EH (cell line): ENCODE measurements at regions not wholly inside any gene's neighbourhood (a gene's known extent, or its start where the extent isn't known, plus 50 kb on each side); places are given as distances from the start of the nearest gene placed in this dataset.

ENCODE experiments used
- DNase-seq: peaks from one replicate; pipeline ENCODE4 v3.0.0-alpha.2; 2015; ENCODE audit warnings: low read depth

DNA sequence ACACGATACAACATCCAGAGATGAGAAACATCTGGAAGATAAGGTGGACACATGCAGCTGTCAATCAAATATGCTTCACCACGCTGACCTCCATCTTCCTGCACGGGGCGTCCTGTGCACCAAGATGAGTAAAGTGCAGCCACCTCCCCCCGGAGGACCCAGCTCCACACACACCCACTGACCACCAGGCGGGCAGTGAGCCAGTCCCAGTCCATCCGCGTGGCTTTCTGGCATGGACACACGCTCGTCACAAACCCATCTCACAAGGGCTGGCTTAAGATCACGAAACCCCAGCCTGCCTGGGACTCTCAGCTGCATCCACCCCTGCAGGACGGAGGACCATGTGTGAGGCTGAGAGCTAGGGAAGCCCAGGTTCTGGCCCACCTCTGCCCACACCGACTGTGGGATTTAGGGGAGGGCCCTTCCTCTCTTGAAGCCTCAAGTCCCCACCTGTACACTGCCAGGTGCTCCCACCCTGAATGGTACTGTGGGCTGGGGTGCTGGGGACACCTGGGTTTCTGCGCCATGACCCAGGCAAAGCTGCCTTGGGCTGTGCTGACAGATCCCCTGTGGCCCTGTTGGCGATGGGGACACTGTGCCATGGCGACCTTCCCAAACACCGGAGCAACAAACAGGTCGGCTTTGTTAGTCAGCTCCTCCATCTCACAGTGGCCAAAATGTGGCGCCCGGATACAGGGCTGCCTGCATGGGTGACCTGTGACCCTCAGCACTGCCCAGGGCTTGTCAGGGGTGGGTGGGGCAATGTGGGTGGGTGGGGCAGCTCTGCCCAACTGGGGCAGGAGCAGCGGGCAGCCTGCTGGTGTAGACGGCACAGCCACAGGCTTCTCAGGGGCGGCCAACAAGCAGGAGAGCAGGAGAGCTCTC is 629.0 kb downstream of the TBC1D22A start:
- no peak for DNase-seq

DNA sequence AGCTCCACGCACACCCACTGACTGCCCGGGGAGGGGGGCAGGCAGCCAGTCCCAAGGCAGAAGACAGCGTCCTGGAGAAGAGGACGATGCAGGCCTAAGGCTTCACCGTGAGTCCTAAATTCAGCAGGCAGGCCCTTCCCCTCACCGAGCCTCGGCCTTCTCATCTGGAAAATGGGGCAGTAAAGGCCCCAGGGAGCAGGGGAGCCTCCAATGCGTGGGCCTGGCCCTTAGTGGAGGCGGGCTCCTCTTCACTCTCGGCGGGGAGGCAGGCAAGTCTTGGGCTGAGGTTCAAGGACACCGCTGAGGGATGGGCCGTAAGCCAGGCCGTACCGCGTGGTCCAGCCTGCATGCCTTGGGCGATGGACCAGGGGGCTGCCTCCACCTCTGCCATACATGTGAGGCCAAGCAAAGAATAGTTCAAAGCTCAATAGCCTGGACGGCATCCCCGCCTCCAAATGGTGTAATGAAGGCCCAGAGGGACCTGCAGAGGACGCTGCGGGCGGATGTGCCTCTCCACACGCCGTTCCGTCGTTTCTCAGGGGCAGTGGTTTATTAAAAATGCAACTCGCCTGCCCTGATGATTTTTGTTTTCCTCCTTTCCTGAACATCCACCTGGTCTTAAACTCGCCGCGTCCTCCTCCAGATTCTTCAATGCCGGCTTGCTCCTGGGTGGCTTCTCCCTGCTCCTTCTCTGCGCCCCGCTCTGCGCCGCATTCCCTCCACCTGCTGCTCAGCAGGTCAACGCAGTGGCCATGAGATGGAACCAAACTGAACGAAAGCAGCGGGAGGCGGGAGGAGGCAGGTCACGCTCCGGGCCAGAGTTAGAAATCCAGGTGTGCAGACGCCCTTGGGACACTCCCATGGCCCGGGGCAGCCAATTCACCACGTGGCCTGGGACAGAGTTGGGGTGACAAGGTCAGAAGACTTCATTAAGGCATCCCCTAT is 627.8 kb downstream of the TBC1D22A start:
- no peak for DNase-seq

DNA sequence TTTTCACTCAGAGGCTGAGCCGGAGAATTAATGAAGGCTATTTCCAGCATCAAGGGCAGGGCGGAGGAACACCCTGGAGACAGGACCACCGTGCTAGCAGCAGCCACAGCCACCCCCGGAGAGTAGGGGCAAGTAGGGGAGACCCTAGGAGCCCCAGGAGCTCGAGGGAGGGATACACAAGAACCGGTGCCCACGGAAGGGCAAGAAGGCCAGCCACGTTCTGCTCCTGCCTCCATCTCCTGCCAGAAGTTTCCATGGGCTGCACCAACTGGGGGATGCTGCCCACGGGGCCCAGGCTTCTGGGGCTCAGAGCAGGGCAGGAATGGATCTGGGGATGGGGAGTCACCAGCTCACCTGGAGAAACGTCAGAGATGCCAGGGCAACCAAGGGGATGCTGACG is 626.8 kb downstream of the TBC1D22A start:
- no peak for DNase-seq

DNA sequence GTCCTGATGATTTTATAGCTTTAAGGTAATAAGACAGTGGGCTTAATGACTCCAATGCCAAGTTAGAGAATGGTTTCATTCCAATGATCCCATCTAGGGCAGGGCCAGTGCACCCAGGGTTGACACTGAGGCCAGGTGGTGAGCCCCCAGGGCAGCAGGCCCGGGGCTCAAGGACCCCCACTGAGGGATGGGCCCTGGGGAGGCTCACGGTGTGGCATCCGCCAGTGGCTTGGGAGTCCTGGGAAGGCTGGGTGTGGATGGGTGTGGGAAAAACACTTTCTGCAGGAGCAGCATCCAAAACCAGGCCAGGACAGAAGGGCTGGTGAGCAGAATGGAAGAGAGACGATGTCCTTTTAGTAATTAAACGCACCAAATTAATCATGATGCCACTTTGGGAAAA is 626.3 kb downstream of the TBC1D22A start:
- no peak for DNase-seq

DNA sequence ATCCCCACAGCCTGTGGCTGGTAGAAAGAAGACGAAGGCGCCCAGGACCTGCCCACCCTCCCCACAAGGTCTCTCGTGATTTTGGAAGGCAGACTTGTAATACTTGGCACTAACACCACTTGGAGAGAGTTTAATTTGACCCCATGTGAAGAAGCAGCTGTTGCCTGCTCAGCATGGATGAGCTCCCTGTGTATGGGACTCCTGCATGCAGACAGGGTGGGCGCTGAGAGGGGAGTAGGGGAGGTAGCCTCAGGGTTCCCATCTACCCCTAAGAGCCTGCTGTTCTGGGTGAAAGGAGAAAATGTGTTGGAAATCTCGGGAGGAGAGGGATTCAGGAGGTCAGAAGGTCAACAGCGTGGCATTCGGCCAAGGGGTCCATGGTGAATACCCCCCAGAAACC is 625.9 kb downstream of the TBC1D22A start:
- no peak for DNase-seq

DNA sequence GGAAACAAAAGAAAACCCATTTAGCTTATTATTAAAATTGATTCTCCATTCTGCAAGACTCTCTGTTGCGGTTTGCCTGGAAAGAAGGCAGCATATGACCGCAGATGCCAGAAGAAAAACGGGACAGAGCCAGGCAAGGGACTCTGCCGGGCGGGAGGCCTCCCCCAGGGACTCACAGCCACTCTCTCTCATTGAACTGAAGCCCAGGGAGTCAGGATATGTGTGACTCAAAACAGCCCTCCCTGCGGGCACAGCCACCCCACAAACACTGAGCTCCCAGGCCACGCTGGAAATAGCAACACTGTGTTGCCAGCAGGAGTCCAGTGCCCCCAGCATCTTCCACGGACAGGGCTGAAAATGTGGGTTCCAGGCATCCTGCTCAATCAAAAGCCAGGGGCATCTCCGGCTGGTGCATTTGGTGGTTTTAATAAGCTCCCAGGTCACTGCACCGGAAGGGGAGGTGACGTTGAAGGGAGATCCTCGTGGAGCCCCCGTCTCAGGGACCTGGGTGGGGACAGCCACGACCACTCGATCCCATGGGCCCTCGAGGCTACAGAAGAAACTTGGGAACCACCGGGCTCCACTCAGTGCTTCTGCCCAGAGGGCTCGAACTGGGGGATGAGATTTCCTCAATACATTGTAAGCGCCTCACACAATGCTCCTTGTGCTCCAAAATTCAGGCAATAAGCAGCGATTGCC is 624.5 kb downstream of the TBC1D22A start:
- no peak for DNase-seq

DNA sequence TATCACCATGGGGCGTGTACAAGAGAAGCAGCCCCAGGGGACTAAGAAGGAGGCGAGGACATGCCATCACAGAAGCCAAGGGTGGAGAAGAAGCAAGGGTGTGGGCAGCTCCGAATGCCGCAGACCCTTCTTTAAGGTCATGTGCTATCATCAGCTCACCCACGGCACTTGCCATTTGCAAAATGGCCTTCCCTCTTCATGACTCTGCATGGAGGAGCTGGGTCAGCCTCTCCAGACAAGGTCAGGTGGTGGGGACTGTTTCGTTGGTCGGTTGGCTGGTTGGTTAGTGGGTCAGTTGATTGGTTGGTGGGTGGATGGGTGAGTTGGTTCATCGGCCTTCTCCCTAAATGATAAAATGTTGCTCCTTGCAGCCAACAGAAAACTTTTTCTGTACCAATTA is 622.5 kb downstream of the TBC1D22A start:
- DNase-seq: no peak

DNA sequence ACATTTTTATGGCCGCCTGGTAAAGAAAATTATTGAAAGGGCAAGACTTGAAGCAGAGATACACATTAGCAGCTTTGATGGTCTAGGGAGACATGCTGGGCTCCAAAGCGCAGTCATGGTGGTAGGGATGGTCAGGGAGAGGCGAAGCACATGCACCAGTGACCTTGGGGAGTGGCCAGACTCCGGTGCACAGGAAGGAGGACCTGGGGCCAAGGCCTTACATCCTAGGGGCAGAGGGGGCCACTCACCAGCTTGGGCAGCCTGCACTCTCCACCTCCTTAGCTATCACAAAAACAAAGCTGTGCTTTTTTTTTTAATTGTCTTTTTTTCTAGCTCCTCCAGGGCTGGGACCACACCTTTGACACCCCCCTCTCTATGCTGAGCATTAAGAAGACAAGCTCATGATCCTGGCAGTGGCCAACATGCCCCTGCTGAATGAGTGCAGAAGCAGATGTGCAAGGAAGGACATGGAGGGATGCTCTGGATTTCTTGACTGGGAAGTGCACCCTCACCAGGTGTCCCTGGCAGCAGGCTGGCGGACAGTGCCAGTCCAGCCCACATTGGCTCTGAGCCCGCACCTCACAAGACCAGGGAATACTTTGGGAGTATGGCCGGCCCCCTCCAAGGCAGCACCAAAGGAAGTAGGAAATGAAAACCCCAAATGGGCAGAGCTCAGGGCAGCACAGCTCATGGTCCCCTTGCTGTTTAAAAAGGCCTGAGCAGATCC is 619.9 kb downstream of the TBC1D22A start:
- no peak for DNase-seq

DNA sequence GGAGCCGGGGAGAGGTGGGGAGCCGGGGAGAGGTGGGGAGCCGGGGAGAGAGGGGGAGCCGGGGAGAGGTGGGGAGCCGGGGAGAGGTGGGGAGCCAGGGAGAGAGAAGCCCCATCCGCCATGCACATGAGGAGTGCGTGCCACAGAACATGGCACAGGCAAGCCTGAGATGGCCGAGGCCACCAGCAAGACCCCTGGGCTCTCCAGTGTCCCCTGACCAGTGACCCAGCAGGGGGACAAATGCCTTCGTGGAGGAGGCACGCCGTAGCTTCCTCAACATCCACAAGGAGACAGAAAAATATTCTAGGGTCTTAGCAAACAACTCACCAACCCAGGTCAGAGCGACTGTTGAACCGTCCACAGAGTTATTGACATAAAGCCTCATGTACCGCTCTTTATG is 618.8 kb downstream of the TBC1D22A start:
- DNase-seq: no peak

DNA sequence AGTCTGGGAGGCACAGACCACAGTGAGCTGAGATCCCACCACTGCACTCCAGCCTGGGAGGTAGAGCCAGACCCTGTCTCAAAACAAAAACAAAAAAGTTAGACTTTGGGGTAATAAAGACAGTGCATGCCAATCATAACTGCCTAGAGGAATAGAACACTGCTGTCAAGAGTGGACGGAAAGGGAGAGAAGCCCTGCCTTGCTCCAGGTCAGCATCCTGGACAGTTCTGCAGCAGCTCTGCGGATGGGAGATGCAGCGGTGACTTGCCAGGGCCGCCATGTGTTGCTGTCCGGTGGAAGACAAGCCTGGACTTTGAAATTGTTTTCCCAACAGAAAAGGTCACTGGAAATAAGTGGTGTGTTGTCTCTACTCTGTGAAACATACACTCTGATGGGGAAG is 618.2 kb downstream of the TBC1D22A start:
- no peak for DNase-seq

DNA sequence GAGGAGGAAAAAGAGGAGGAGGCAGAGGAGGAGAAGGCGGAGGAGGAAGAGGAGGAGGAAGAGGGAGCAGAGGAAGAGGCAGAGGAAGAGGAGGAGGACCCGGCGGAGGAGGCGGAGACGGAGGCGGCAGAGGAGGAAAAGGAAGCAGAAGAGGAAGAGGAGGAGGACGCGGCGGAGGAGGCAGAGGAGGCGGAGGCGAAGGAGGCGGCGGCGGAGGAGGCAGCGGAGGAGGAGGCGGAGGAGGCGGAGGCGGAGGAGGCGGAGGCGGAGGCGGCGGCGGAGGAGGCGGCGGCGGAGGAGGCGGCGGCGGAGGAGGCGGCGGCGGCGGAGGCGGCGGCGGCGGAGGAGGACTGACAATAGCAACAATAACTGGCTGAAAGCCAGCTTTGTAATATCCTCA is 616.6 kb downstream of the TBC1D22A start:
- DNase-seq: no peak

DNA sequence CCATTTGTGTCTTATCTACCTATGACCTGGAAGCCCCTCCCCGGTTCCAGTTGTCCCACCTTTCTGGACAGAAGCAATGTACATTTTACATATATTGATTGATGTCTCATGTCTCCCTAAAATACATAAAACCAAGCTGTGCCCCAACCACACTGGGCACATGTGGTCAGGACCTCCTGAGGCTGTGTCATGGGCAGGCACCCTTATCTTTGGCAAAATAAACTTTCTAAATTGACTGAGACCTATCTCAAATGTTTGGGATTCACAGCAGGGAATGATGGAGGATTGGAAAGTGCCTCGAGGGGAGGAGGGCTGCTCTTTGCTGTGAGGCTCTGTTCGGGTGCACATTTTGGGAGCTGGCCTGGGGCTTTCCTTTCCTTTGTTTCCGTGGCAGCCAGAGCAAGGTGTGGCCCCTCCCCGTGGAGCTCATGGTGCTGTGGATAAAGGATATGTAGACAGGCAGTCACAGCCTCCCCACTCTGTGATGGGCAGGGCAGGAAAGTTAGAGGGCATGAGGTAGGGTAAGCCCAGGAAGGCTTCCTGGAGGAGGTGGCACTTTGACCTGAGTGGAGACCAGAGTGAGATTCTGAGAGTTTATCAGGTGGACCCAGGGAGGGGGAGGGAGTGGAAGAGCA is 615.6 kb downstream of the TBC1D22A start:
- DNase-seq: no peak

DNA sequence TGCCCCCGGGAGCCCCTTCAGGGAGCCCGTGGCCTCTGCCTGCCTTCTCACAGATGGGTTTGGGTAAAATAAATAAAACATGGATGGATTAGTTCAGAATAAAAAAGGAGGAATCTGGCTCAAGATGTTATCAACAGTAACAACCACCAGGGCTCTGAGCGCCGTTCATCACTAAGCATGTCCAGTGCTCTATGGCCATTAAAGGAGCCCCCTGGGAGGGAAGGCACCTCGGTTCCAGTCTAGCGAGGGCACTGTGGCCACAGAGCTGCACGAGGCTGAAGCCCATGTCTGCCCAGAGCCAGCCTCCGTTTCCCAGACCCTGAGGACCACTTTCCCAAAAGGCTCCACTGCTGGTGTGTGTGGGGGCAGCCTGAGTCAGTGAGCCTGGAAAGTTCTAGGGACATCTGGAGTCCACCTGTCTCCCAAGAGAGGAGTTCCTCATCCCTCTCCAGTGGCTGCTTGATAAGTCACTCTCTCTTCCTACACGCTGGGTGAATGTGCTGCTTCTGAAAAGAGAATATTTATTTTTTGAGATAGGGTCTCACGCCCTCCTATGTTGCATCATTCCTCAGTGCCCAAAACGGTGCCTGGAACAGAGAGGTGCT is 614.6 kb downstream of the TBC1D22A start:
- no peak for DNase-seq

DNA sequence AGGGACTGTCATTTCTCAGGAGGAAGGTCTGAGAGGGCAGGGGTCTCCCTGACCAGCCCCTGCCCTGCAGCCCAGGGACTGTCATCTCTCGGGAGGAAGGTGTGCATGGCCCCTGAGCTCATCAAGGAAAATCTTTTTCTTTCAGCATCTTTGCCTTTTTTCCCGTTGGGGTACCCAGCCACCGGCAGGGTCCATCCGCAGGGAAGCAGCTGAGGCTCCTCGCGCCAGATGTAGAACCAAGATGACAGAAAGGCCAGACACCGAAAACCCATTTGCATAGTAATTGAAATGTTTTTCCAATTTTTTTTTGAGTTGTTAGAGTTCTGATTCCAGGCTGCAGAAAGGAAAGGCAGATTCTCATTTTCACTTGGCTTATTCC is 613.9 kb downstream of the TBC1D22A start:
- no peak for DNase-seq

DNA sequence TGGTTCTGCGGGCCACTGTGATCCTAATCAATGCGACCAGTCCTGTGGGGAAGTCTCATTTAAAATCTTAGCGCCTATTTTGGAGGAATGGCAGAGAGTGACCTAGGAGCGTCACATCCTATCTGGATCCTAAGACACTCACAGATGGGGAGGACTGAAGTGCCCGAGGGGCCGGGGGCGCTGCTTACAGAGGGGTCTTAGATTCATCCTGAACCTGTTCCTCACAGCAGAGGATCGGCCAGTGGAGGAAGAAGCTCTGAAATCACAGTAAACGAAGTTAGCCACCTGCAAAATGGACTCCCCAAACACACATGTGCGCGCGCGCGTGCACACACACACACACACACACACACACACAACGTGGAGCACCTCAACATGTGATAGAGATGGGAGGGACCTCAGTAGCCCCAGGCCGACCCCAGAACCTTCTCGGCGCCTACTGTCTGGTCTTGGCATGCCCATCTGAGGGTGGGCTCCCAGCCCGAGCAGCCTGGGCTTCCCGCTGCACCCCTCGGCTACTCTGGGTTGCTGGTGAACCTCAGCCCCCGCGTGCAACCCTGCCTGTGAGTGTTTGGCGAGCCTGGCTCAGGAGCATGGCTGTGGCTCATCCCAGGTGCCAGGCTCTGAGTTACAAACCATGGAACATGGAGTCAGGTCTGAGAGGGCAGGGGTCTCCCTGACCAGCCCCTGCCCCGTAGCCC is 613.3 kb downstream of the TBC1D22A start:
- DNase-seq: no peak

DNA sequence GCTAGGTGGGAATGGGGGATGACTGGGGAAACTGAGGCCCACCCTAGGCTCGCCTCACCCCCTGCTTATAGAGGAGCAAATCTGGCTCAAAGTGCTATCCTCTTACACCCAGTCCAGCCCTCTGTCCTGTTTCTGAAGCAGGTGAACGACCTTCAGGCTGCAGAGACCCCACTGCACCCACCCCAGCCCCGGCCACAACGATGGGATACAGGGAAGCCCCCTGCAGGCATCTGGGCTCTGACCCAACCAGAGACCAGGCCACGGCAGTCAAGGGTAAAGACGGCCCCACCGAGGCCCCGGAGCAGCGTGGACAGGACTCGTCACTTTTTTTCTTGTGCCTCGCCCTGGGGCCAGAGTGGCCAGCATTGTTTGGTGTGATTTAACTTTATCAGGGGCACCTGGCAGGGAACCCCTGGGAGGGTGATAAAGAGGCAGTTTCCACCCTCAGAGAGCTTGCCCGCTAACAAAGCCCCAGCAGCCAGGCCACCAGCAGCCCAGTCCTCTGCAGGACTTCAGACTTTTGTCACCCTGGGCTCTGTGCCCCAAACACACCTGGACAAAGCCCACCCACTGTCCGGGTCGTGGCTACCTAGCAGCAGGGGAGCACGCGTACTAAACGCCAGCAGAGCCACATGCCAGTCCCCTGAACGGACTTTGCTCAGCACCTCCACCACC is 612.6 kb downstream of the TBC1D22A start:
- no peak for DNase-seq

DNA sequence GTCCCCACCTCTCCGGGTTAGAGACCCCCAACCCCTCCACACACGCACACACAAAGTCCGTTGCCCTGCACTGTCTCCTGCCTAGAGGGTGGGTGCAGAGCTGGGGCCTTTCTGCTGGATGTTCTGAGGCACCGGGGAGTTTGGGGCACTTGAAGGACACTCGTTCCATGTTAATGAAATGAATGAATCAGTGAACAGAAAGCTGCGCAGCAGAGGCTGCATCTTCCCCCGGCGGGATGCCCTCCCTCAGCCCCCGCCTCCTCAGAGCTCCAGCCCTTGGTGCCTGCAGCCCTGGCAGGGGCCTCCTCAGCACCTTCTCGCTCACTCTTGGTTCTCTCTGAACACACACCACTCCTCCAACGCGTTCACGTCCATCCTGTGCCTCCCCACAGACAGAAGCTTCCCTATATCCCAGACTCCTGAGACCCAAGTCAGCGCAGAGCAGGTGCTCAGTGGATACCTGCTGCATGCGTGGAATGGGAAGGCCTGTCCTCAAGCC is 611.9 kb downstream of the TBC1D22A start:
- DNase-seq: no peak

DNA sequence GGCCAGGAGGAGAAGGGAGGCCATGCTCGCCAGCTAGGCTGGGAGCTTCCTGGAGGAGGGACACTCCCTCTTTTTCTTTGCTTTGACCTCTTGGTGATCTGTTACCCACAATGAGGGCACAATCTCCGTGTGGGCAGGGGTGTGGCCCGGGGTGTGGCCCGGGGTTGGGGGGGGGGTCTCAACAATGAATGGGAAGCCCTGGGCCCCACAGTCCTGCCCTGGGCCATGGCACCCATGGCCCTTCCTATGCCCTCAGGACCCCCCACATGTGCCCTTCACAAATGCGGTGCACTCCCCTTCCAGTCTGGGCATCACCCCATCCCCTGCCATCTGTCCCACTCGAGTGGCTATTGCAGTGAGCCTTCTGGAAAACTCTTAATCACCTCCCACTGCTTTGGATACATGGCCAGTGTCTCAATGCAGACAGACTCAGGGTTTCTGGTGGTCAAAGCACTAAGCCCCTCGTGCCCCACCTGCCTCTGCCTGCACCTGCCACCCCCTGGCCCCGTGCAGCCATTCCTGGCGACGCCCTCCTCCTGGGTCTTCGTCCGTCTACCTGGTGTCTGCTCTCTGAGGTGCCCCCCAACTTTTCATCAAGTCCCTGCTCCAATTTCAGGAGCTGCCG is 611.3 kb downstream of the TBC1D22A start:
- DNase-seq: no peak
